ENCODE measurements at regions not wholly inside any gene's neighbourhood (a gene's known extent, or its start where the extent isn't known, plus 50 kb on each side); places are given as distances from the start of the nearest gene placed in this dataset.
A peak's percentile ranks its signal among the peaks of the same experiment; 100 is the strongest.

- peak; percentile 37 for DNase-seq (ENCODE audit: low read depth)
- TF ChIP-seq CTCF (conservative IDR thresholded peaks at IDR 0.05; ENCODE audit: low read depth, low read length) = no peak
- no peak overlapping the region for H3K4me3 ChIP-seq (ENCODE audit: low read depth, low read length)
These were observed 112.4 kb upstream of the ZBTB40 start for GRCh38 chr1:22339237-22339636.

DNA sequence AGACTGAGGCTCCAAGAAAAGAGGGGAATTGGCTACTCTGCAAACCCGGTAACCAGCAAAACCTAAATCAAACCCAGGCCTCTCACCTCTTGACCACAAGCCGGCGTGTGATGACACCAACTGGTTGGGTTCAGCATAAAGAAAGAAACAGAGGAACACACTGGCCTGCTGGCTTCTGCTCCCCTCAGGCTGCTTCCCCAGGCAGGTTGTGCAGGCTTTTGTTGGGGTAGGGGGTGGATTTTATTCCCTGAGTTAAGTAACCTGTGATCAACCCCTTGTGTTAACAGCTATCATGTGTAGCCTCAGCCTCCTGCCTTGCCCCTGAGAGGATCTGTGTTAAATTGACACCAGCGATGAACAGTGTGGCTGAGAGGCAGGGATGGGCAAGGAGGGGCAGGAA lies 111.6 kb upstream of the ZBTB40 start:
- DNase-seq (ENCODE audit: low read depth) = no peak
- no peak for TF ChIP-seq CTCF (conservative IDR thresholded peaks at IDR 0.05; ENCODE audit: low read depth, low read length)
- H3K4me3 ChIP-seq (ENCODE audit: low read depth, low read length) = no peak overlapping the region

DNA sequence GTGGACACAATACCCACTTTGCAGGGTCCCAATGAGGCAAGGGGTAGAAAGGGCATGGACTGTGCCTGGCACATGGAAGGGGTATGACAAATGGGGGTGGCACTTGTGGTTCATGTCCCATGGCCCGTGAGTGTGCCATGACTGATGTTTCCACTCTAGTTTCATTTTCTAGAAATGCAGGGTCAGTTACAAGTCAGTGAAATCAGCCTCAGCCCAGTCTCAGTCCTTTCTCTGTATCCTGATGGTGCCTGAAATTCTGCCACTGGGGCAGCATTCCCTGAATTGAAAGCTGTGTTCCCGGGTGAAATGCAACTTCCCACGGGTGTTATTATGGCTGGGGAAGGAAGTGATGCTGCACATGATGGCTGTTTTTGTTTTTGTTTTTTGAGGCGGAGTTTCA lies 110.8 kb upstream of the ZBTB40 start:
- DNase-seq (ENCODE audit: low read depth) = no peak
- no peak for TF ChIP-seq CTCF (conservative IDR thresholded peaks at IDR 0.05; ENCODE audit: low read depth, low read length)
- H3K4me3 ChIP-seq (ENCODE audit: low read depth, low read length) = no peak overlapping the region

DNA sequence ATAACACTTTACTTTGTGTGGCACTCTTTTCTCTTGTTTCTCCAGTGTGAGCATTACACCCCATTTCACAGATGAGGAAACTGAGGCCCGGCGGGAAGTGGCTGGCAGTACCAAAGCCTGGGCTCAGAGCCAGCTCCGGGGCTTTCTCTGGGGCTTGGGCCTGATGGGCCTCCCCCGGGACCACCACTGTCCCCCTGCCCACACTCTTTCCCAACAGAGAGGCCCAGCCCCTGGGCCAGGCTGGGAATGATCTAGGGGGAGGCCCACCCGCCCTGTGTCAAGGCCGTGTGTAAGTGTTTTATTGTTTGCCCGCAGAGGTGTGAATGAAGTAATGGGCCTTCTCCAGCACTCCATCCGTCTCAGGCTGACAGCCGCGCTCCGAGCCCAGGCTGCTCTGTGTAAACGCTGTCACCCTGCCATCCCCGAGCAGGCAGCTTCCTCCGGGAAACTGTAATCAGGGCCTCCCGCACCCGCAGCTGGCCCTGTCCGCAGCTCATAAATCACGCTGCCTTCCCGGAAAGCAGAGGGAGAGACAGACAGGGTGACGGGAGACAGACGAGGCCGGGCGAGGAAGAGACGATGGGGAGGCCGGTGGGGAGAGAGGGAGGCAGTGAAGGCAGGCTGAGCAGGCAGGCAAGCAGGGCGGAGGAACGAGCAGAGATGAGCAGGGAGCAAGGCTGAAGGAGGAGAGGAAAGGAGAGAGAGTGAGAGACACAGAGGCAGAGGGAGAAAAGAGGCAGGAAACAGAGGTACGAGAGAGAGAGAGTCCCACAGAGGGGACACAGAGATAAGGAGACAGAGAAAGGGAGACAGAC lies 109.7 kb upstream of the ZBTB40 start:
- no peak for TF ChIP-seq CTCF (conservative IDR thresholded peaks at IDR 0.05; ENCODE audit: low read depth, low read length)
- peak; percentile 31 for DNase-seq (ENCODE audit: low read depth)
- H3K4me3 ChIP-seq (ENCODE audit: low read depth, low read length) = no peak overlapping the region

DNA sequence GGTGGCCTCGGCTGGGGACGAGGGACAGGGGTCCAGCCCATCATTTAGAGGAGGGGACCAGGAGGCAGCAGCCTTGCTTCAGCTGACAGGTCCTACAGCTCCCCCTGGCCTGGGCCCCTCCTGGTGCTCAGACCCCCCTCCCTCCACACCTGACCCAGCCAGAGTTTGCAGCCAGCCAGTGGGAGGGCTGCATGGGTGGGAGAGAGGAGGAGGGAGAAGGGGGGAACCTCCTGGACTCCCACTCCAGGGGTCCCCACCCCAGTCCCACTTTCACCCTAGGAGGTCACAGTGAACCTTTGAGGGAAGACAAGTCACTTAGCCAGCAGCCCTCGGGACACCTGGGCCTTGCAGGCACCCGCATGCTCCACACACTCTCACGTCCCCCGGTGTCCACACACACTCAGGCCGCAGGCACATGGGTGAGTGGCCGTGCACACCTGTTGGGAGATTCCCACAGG lies 108.9 kb upstream of the ZBTB40 start:
- DNase-seq (ENCODE audit: low read depth) = no peak
- H3K4me3 ChIP-seq (ENCODE audit: low read depth, low read length) = no peak overlapping the region
- TF ChIP-seq CTCF (conservative IDR thresholded peaks at IDR 0.05; ENCODE audit: low read depth, low read length) = no peak

DNA sequence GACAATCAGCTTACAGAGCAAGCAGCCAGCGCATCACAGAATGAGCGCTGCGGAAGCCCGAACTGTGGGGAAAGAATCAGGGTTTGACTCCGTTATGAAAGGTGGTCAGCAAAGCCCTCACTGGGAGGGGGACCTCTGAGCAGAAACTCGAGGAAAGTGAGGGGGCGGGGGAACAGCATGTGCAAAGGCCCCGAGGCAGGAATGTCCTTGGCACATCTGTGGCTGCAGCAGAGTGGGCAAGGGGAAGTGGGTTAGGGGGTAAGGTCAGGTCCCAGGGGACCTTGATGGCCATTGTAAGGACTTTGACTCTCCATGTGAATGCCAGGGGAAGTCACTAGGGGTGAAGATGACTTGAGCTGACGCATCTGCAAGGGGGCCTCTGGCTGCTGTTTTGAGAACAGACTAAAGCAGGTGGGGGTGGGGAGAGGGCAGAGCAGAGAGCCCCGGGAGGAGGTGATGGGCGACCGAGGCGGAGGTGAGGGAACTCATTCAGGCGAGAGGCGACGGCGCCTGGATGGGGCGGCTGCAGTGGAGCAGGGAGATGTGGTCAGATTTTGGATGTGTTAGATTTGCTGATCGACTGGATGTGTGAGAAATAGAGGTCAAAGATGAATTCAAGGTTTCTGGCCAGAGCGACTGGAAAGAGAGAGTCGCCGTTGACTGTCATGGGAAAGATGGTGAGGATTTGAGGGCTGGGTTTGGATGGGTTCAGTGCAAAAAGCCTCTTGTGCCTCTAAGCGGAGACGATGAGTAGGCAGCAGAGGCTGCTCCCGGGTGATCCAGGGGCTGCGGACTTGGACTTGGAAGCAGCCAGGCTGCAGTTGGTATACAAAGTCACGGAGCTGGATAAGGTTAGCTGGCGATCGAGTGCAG lies 108.0 kb upstream of the ZBTB40 start:
- no peak for TF ChIP-seq CTCF (conservative IDR thresholded peaks at IDR 0.05; ENCODE audit: low read depth, low read length)
- no peak for DNase-seq (ENCODE audit: low read depth)
- H3K4me3 ChIP-seq (ENCODE audit: low read depth, low read length) = no peak overlapping the region

Measured in choroid plexus epithelial cell (primary cell).